ENCODE measurements at regions not wholly inside any gene's neighbourhood (a gene's known extent, or its start where the extent isn't known, plus 50 kb on each side); places are given as distances from the start of the nearest gene placed in this dataset.

DNA sequence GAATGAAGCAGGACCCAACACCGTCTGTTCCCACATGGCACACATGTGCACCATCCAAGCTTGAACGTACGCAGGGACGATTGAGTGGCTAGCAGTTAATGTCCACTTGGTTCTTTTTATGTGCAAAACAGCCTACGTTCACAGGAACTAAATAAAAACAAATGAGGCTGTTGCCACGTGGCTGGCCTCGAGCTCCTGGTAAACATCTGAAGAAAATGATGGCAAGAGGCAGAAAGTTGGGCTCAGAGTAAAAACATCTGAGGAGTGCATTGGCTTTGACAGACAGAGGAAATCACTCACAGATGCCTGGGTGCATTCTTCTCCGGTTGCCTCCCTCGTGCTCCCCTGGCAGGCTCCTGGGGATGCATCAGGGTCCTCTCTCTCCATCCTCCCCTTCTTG lies 177.9 kb downstream of the NRP2 start:
- TF ChIP-seq, protein P1, sequence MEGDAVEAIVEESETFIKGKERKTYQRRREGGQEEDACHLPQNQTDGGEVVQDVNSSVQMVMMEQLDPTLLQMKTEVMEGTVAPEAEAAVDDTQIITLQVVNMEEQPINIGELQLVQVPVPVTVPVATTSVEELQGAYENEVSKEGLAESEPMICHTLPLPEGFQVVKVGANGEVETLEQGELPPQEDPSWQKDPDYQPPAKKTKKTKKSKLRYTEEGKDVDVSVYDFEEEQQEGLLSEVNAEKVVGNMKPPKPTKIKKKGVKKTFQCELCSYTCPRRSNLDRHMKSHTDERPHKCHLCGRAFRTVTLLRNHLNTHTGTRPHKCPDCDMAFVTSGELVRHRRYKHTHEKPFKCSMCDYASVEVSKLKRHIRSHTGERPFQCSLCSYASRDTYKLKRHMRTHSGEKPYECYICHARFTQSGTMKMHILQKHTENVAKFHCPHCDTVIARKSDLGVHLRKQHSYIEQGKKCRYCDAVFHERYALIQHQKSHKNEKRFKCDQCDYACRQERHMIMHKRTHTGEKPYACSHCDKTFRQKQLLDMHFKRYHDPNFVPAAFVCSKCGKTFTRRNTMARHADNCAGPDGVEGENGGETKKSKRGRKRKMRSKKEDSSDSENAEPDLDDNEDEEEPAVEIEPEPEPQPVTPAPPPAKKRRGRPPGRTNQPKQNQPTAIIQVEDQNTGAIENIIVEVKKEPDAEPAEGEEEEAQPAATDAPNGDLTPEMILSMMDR (IDR thresholded peaks at IDR 0.05): no peak
- TF ChIP-seq POLR2A (IDR thresholded peaks at IDR 0.05): no peak
- no peak for TF ChIP-seq EP300 (IDR thresholded peaks at IDR 0.05)
